Brain microvascular endothelial cell (primary cell): ENCODE measurements at regions not wholly inside any gene's neighbourhood (a gene's known extent, or its start where the extent isn't known, plus 50 kb on each side); places are given as distances from the start of the nearest gene placed in this dataset.

Source experiments
- DNase-seq: peaks from one replicate; pipeline ENCODE4 v3.0.0-alpha.2; 2020
- H3K27ac ChIP-seq: fragments of 250-450 bp; sonication (Bioruptor Pico); 2 replicates; pipeline ENCODE4 v1.5.1; 2020; ENCODE audit warnings: mild to moderate bottlenecking, moderate library complexity
- H3K27me3 ChIP-seq: fragments of 250-450 bp; sonication (Bioruptor Pico); replicated peaks from 2 replicates; pipeline ENCODE4 v1.5.1; 2020; ENCODE audit warnings: mild to moderate bottlenecking
- H3K36me3 ChIP-seq: fragments of 250-450 bp; sonication (Bioruptor Pico); replicated peaks from 2 replicates; pipeline ENCODE4 v1.5.1; 2020; ENCODE audit warnings: mild to moderate bottlenecking
- H3K4me3 ChIP-seq: 2 replicates; pipeline ENCODE4 v1.5.1; 2011; ENCODE audit warnings: low read depth, mild to moderate bottlenecking, control low read depth, low read length, moderate library complexity
- CTCF ChIP-seq: IDR thresholded peaks from 2 replicates; pipeline ENCODE4 v1.5.1; 2011; ENCODE audit warnings: low read depth, mild to moderate bottlenecking, moderate library complexity, low read length, control low read depth, inconsistent platforms; ENCODE audit errors: missing control alignments
- in situ Hi-C: cut with HindIII; loops from 2 replicates; pipeline ENCODE4 v1.10.0; 2017; ENCODE audit warnings: low sequenced_read_pairs, low pct_ligation_motif_present

GRCh38 chr3:89656388-89656787 is 549.0 kb downstream of the EPHA3 start:
- in situ Hi-C loops, result no loop called here
- H3K36me3 ChIP-seq, result no peaks in the 10 kb centered on the region
- no peak for TF ChIP-seq CTCF
- DNase-seq, result no peak
- H3K4me3 ChIP-seq, result no peak overlapping the region
- H3K27ac ChIP-seq, result no peak overlapping the region
- no peaks in the 10 kb centered on the region for H3K27me3 ChIP-seq

GRCh38 chr3:89679686-89680085 is 572.3 kb downstream of the EPHA3 start:
- no peaks in the 10 kb centered on the region for H3K27me3 ChIP-seq
- in situ Hi-C loops, result no loop called here
- DNase-seq, result no peak
- H3K27ac ChIP-seq, result no peak overlapping the region
- no peak overlapping the region for H3K4me3 ChIP-seq
- no peaks in the 10 kb centered on the region for H3K36me3 ChIP-seq
- TF ChIP-seq CTCF, result no peak

- in situ Hi-C loops, result no loop called here
- Histone ChIP-seq H3K27ac (no peak overlapping the region), H3K4me3 (no peak overlapping the region), H3K36me3 (no peaks in the 10 kb centered on the region), H3K27me3 (no peaks in the 10 kb centered on the region)
- no peak for DNase-seq
- no peak for TF ChIP-seq CTCF
Observed at GRCh38 chr3:89682556-89682955, 575.1 kb downstream of the EPHA3 start.

GRCh38 chr3:89685731-89686130 is 578.3 kb downstream of the EPHA3 start:
- DNase-seq, result no peak
- in situ Hi-C loops, result no loop called here
- TF ChIP-seq CTCF, result no peak
- Histone ChIP-seq H3K27ac (no peak overlapping the region), H3K4me3 (no peak overlapping the region), H3K36me3 (no peaks in the 10 kb centered on the region), H3K27me3 (no peaks in the 10 kb centered on the region)

- Histone ChIP-seq H3K27ac (no peak overlapping the region), H3K4me3 (no peak overlapping the region), H3K27me3 (no peaks in the 10 kb centered on the region), H3K36me3 (no peaks in the 10 kb centered on the region)
- in situ Hi-C loops, result no loop called here
- TF ChIP-seq CTCF, result no peak
- DNase-seq, result no peak
Observed at GRCh38 chr3:89690646-89691045, 583.2 kb downstream of the EPHA3 start.

- no peak for TF ChIP-seq CTCF
Observed at GRCh38 chr3:89692601-89693000, 585.2 kb downstream of the EPHA3 start.

More at GRCh38 chr3:89692601-89693000, 585.2 kb downstream of the EPHA3 start:
- DNase-seq, result no peak
- no peaks in the 10 kb centered on the region for H3K27me3 ChIP-seq
- no peak overlapping the region for H3K27ac ChIP-seq
- no peaks in the 10 kb centered on the region for H3K36me3 ChIP-seq
- in situ Hi-C loops, result no loop called here
- no peak overlapping the region for H3K4me3 ChIP-seq
